ENCODE measurements at regions not wholly inside any gene's neighbourhood (a gene's known extent, or its start where the extent isn't known, plus 50 kb on each side); places are given as distances from the start of the nearest gene placed in this dataset.
A peak's percentile ranks its signal among the peaks of the same experiment; 100 is the strongest.

DNA sequence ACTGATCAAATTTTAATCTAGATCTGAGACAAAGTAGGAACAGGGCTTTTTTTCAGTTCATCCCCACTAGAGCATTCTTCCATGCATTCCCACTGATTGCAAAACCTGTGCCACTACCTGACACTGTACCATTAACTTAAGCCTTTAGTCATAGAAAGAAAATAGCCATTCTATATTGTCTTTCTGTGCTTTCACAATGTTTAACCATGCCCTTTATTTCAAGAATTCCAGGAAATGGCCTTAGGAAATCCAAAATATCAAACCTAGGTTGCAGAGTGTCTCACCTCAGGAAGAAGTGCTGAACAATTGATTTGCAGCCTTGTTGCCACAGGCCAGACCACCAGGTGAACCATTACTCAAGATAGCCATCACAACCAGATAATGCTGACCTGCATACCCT is 56.2 kb upstream of the TGFBR2 start:
- no peak for DNase-seq (ENCODE audit: low read depth in 2 of 2)

DNA sequence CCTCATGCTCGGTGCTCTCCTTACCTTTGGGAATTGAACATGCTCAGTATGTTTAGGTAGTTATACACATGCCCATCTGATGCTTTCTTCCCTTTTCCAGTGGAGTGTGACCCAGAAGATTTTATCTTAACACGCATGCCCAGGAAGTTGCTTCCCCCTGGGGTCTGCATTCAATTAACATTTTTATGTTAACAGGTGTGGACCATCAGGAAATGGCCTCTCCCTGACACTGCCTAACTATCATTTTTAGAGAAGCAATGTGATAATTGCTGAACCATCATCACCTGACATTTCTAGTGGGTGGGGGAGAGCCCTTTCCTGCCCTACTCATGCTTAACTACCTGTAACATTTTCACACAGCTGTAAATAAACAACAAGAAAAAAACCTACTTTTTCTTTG is 55.1 kb upstream of the TGFBR2 start:
- DNase-seq (ENCODE audit: low read depth in 2 of 2) = no peak

DNA sequence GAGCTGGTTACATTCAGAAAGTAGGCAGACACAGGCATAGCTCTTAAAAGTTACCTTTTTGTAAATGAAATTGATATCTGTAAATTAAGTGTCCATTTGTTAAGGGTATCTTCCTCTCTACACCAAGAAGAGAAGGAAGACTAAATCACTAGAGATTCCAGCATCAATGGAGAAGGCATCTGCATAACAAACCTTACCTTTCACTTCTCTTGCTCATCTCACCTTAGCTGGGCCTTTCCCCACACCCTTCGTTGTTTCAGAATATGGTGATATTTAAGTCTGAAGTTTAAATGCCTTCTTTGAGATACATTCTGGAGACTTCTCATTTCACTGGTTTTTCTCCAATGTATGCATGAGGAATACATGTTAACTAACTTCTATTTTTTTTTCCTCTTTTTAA is 54.5 kb upstream of the TGFBR2 start:
- DNase-seq (ENCODE audit: low read depth in 2 of 2) = no peak

DNA sequence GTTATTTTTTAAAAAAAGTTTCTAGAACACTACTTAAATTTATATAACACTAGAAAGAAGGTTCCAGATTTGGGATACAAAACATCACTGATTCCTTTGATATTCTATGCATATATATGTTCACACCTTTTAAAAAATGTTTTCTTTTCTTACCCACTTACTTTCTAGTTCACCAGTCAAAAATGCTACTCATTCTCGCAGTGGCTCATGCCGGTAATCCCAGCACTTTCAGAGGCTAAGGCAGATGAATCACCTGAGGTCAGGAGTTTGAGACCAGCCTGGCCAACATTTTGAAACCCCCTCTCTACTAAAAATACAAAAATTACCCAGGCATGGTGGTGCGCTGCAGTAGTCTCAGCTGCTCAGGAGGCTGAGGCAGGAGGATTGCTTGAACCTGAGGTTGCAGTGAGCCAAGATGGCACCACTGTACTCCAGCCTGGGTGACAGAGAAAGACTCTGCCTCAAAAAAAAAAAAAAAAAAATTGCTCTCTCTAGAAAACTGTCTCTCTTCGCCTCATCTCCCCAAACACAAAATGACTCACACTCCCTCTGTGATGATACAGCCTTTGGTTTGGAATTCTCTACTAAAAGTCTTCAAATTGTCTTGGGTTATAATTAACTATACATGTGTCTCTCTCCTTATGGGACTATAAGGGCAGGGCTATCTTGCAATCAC is 52.6 kb upstream of the TGFBR2 start:
- DNase-seq (ENCODE audit: low read depth in 2 of 2) = peak in 1 of 2 experiments; percentile 43

DNA sequence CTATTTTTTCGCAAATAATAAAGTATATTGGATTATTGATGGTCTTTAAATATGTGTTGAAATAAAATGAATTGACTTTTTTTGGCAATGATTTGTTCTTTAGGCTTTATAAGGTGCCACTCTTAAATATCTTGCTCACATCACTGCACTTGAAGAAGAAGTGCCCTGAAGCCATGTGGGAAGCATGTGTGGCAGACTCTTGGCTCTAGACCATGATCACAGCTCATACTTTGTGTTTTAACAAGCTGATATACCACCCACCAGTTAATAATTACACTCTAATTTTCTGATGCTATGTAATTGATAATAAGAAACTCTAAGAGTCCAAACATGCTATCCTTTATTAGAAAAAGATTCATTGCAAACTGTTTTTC is 52.1 kb upstream of the TGFBR2 start:
- no peak for DNase-seq (ENCODE audit: low read depth in 2 of 2)

DNA sequence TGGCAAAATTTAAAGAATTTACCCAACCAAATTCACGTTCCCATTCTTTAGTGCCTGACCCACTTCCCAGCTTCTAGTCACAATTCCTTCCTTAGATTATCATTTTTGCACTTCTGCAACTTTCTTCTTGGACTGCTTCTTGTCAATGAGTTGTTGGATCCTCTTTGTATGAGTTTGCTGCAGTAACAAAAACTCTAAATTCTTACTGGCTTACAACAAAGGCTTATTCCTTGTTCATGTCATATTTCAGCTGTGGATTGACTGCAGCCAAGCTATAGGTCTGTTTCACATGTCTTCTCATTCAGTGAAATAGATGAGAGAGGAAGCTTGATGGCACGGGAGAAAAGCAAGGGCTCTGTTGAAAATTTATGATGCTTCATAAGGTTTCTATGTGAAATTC is 50.4 kb upstream of the TGFBR2 start:
- no peak for DNase-seq (ENCODE audit: low read depth in 2 of 2)
